Hindlimb muscle (tissue), 1 donor: ENCODE measurements at regions not wholly inside any gene's neighbourhood (a gene's known extent, or its start where the extent isn't known, plus 50 kb on each side); places are given as distances from the start of the nearest gene placed in this dataset.

Experiments
- DNase-seq: peaks from one replicate; pipeline ENCODE4 v3.0.0-alpha.2; 2013

GRCh38 chr17:34414339-34414738, 51.3 kb upstream of the CCL1 start:
- no peak for DNase-seq

GRCh38 chr17:34413443-34414119, 50.5 kb upstream of the CCL1 start:
- DNase-seq, result no peak

GRCh38 chr17:34412965-34413441, 50.0 kb upstream of the CCL1 start:
- DNase-seq, result no peak
